GM20000 (cell line): ENCODE measurements at regions not wholly inside any gene's neighbourhood (a gene's known extent, or its start where the extent isn't known, plus 50 kb on each side); places are given as distances from the start of the nearest gene placed in this dataset.

Experiments used
- DNase-seq: peaks from one replicate; pipeline ENCODE4 v3.0.0; 2012; ENCODE audit warnings: low spot score
- TF ChIP-seq, protein P1 (sequence below): IDR thresholded peaks from 2 replicates; pipeline ENCODE4 v1.5.1; 2012; ENCODE audit warnings: mild to moderate bottlenecking, control low read depth; ENCODE audit errors: extremely low read depth, missing control alignments

DNA sequence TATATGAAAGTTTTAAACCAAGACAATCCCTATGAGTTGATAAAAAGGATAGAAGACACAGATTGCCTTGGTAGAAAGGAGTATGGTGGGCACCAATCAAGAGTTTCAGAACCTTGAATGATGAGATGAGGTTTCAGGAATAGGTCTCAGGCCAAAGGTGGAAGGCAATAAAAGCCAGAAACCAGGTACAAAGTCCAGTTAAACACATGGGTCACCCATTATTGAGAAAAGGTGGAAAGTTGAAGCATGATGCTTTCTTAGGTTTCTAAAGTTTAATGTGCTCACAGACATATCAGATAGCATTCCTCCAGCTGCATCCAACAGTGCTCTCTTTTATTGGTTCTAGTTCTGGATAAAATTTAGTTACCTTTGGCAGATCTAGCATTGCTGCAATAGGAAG lies 950.8 kb upstream of the SOX9 start:
- no peak for DNase-seq
- TF ChIP-seq, protein P1, sequence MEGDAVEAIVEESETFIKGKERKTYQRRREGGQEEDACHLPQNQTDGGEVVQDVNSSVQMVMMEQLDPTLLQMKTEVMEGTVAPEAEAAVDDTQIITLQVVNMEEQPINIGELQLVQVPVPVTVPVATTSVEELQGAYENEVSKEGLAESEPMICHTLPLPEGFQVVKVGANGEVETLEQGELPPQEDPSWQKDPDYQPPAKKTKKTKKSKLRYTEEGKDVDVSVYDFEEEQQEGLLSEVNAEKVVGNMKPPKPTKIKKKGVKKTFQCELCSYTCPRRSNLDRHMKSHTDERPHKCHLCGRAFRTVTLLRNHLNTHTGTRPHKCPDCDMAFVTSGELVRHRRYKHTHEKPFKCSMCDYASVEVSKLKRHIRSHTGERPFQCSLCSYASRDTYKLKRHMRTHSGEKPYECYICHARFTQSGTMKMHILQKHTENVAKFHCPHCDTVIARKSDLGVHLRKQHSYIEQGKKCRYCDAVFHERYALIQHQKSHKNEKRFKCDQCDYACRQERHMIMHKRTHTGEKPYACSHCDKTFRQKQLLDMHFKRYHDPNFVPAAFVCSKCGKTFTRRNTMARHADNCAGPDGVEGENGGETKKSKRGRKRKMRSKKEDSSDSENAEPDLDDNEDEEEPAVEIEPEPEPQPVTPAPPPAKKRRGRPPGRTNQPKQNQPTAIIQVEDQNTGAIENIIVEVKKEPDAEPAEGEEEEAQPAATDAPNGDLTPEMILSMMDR, result no peak

- TF ChIP-seq, protein P1, result no peak
- no peak for DNase-seq
Measured at GRCh38 chr17:71171270-71171669, 949.5 kb upstream of the SOX9 start.

DNA sequence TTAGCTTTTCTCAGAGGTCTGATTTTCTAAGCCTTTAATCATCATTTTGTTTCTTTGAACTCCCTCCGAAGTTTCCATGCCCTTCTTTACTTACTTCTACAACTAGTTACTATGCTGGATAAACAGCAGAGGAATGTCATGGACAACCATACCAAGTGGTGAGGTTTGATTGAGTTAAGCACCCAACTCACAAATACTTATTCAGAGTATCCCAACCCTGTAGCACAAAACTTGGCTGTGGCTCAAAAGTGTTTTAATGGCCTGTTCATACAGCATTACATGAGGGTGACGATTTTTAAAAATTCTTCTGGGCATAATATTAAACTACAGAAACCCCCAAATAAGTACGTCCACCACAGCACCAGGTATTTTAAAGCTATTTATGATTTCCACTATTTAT lies 946.8 kb upstream of the SOX9 start:
- TF ChIP-seq, protein P1, result no peak
- DNase-seq, result no peak

GRCh38 chr17:71176331-71176730 lies 944.5 kb upstream of the SOX9 start:
- DNase-seq, result no peak
- TF ChIP-seq, protein P1, result no peak

- TF ChIP-seq, protein P1, result no peak
- no peak for DNase-seq
Measured at GRCh38 chr17:71176928-71177443, 943.8 kb upstream of the SOX9 start.

- TF ChIP-seq, protein P1, result no peak
- no peak for DNase-seq
Measured at GRCh38 chr17:71180801-71181385, 939.9 kb upstream of the SOX9 start.

- TF ChIP-seq, protein P1, result no peak
- DNase-seq, result no peak
Measured at GRCh38 chr17:71183066-71183660, 937.7 kb upstream of the SOX9 start.
